NOMO-1 treated with dmso at 0.1 percent for 144 hours (cell line): ENCODE measurements at regions not wholly inside any gene's neighbourhood (a gene's known extent, or its start where the extent isn't known, plus 50 kb on each side); places are given as distances from the start of the nearest gene placed in this dataset.
"Not testable (repeated sequence)": the region's sequence is repeated elsewhere in the genome, so short reads cannot be mapped to it uniquely, and the experiment has no call there.

Source experiments
- DNase-seq: peaks from one replicate; lab custom pipeline; 2025; ENCODE audit not compliant: unreplicated experiment; lab: John Stamatoyannopoulos, UW

GRCh38 chr13:89287381-89287780, 1616.2 kb downstream of the SLITRK5 start:
- DNase-seq = no peak

GRCh38 chr13:89294115-89294867, 1623.1 kb downstream of the SLITRK5 start:
- no peak for DNase-seq

- no peak for DNase-seq
Measured at GRCh38 chr13:89307278-89307677, 1636.1 kb downstream of the SLITRK5 start.

GRCh38 chr13:89310943-89311672, 1639.9 kb downstream of the SLITRK5 start:
- no peak for DNase-seq

GRCh38 chr13:89315287-89315686, 1644.1 kb downstream of the SLITRK5 start:
- DNase-seq = no peak

GRCh38 chr13:89322466-89322865, 1651.3 kb downstream of the SLITRK5 start:
- DNase-seq = no peak

- DNase-seq = no peak
Measured at GRCh38 chr13:89324582-89324981, 1653.4 kb downstream of the SLITRK5 start.

- no peak for DNase-seq
Measured at GRCh38 chr13:89343165-89343564, 1672.0 kb downstream of the SLITRK5 start.

GRCh38 chr13:89352384-89352783, 1681.2 kb downstream of the SLITRK5 start:
- no peak for DNase-seq

GRCh38 chr13:89361909-89362308, 1690.7 kb downstream of the SLITRK5 start:
- no peak for DNase-seq

GRCh38 chr13:89363144-89363543, 1692.0 kb downstream of the SLITRK5 start:
- no peak for DNase-seq

GRCh38 chr13:89372193-89372592, 1701.0 kb downstream of the SLITRK5 start:
- no peak for DNase-seq

GRCh38 chr13:89375839-89376238, 1704.7 kb downstream of the SLITRK5 start:
- no peak for DNase-seq

GRCh38 chr13:89380101-89380500, 1708.9 kb downstream of the SLITRK5 start:
- no peak for DNase-seq

- no peak for DNase-seq
Measured at GRCh38 chr13:89382981-89383380, 1711.8 kb downstream of the SLITRK5 start.

- DNase-seq = no peak
Measured at GRCh38 chr13:89383891-89384290, 1712.7 kb downstream of the SLITRK5 start.

- no peak for DNase-seq
Measured at GRCh38 chr13:89393758-89394304, 1722.7 kb downstream of the SLITRK5 start.

- DNase-seq = peak; percentile 48
Measured at GRCh38 chr13:89401264-89401675, 1730.1 kb downstream of the SLITRK5 start.

- no peak for DNase-seq
Measured at GRCh38 chr13:89402211-89402610, 1731.0 kb downstream of the SLITRK5 start.

- not testable (repeated sequence) for DNase-seq
Measured at GRCh38 chr13:89406096-89406495, 1734.9 kb downstream of the SLITRK5 start.

- no peak for DNase-seq
Measured at GRCh38 chr13:89407357-89407756, 1736.2 kb downstream of the SLITRK5 start.

GRCh38 chr13:89432997-89433396, 1761.8 kb downstream of the SLITRK5 start:
- DNase-seq = no peak
